CD14-positive monocyte (primary cell): ENCODE measurements at regions not wholly inside any gene's neighbourhood (a gene's known extent, or its start where the extent isn't known, plus 50 kb on each side); places are given as distances from the start of the nearest gene placed in this dataset.

Experiments
- DNase-seq, 3 donors: peaks; one replicate each; pipeline ENCODE4 v3.0.0-alpha.2; 2011 to 2022
- H2AFZ ChIP-seq: 2 replicates; pipeline ENCODE4 v1.6.0; 2012; ENCODE audit warnings: mild to moderate bottlenecking, low read depth, low read length, inconsistent platforms; ENCODE audit not compliant: insufficient read depth, poor library complexity, severe bottlenecking
- H3K27ac ChIP-seq, 2 donors: 1 replicate in 1 of 2; 2 replicates in 1 of 2; pipeline ENCODE4 v1.5.1; 2012 to 2013; ENCODE audit warnings: low read length in 2 of 2, control low read depth in 1 of 2, inconsistent platforms in 1 of 2, low read depth in 1 of 2, mild to moderate bottlenecking in 1 of 2
- H3K27me3 ChIP-seq, 2 donors: one replicate each; pipeline versions ENCODE4 v1.6.0 to v1.6.1; 2011 to 2013; ENCODE audit warnings: low read length in 2 of 2; ENCODE audit not compliant: control insufficient read depth in 2 of 2, insufficient read depth in 2 of 2
- H3K36me3 ChIP-seq, 2 donors: replicated peaks in 1 of 2; 1 replicate in 1 of 2; 2 replicates in 1 of 2; pipeline versions ENCODE4 v1.5.1 to v1.6.1; 2012 to 2013; ENCODE audit warnings: low read length in 2 of 2, control low read depth in 1 of 2, inconsistent platforms in 1 of 2, mild to moderate bottlenecking in 1 of 2; ENCODE audit not compliant: insufficient read depth in 2 of 2, control insufficient read depth in 1 of 2
- H3K4me1 ChIP-seq, 2 donors: 1 replicate in 1 of 2; 2 replicates in 1 of 2; pipeline versions ENCODE4 v1.5.1 to v1.6.1; 2012 to 2013; ENCODE audit warnings: low read length in 2 of 2, control low read depth in 1 of 2, inconsistent platforms in 1 of 2, mild to moderate bottlenecking in 1 of 2, moderate library complexity in 1 of 2; ENCODE audit not compliant: insufficient read depth in 2 of 2, control insufficient read depth in 1 of 2
- H3K4me2 ChIP-seq: replicated peaks from 2 replicates; pipeline ENCODE3; 2012; ENCODE audit warnings: low read length, moderate library complexity, mild to moderate bottlenecking; ENCODE audit not compliant: poor library complexity, severe bottlenecking; ENCODE audit errors: extremely low read depth
- H3K4me3 ChIP-seq, 3 experiments: fragments of 200-600 bp in 1 of 3; sonication (generic) in 1 of 3; replicated peaks in 1 of 3; 1 replicate in 2 of 3; 2 replicates in 1 of 3; pipeline ENCODE4 v1.5.1; 2011 to 2013; ENCODE audit warnings: low read length in 3 of 3, mild to moderate bottlenecking in 3 of 3, control low read depth in 2 of 3, low read depth in 2 of 3, inconsistent platforms in 1 of 3, moderate library complexity in 1 of 3
- H3K79me2 ChIP-seq: 2 replicates; pipeline ENCODE4 v1.6.0; 2012; ENCODE audit warnings: mild to moderate bottlenecking, control low read depth, inconsistent platforms, low read length, moderate library complexity; ENCODE audit not compliant: insufficient read depth
- H3K9ac ChIP-seq: 2 replicates; pipeline ENCODE4 v1.6.0; 2017; ENCODE audit warnings: low read length, mild to moderate bottlenecking; ENCODE audit not compliant: insufficient read depth, poor library complexity, severe bottlenecking
- H3K9me3 ChIP-seq, 2 donors: replicated peaks in 1 of 2; 1 replicate in 1 of 2; 2 replicates in 1 of 2; pipeline versions ENCODE4 v1.5.1 to v1.6.1; 2012 to 2013; ENCODE audit warnings: low read length in 2 of 2, control low read depth in 1 of 2; ENCODE audit not compliant: control insufficient read depth in 1 of 2, insufficient read depth in 1 of 2
- H4K20me1 ChIP-seq: 2 replicates; pipeline ENCODE4 v1.6.0; 2012; ENCODE audit warnings: mild to moderate bottlenecking, low read length, control low read depth, moderate library complexity; ENCODE audit not compliant: insufficient read depth
- H3K27ac Mint-ChIP-seq, 7 donors: one replicate each; pipeline ENCODE4 v1.8.0; 2020; ENCODE audit warnings: mild to moderate bottlenecking in 7 of 7, mixed read lengths in 7 of 7, moderate library complexity in 6 of 7, inconsistent platforms in 2 of 7
- H3K27me3 Mint-ChIP-seq, 3 donors: one replicate each; pipeline ENCODE4 v1.8.0; 2021 to 2022; ENCODE audit warnings: low read depth in 3 of 3, mild to moderate bottlenecking in 3 of 3, mixed read lengths in 3 of 3, moderate library complexity in 3 of 3, inconsistent platforms in 1 of 3
- H3K36me3 Mint-ChIP-seq, 2 donors: one replicate each; pipeline ENCODE4 v1.8.0; 2020; ENCODE audit warnings: mixed read lengths in 2 of 2, inconsistent platforms in 1 of 2, mild to moderate bottlenecking in 1 of 2
- H3K4me1 Mint-ChIP-seq: one replicate; pipeline ENCODE4 v1.8.0; 2020; ENCODE audit warnings: mild to moderate bottlenecking, mixed read lengths
- H3K4me3 Mint-ChIP-seq, 2 donors: one replicate each; pipeline ENCODE4 v1.8.0; 2020; ENCODE audit warnings: mild to moderate bottlenecking in 2 of 2, mixed read lengths in 2 of 2, moderate library complexity in 1 of 2
- H3K9me3 Mint-ChIP-seq, 7 donors: one replicate each; pipeline ENCODE4 v1.8.0; 2020 to 2022; ENCODE audit warnings: mixed read lengths in 7 of 7, mild to moderate bottlenecking in 6 of 7, moderate library complexity in 6 of 7, inconsistent platforms in 2 of 7
- CTCF ChIP-seq: fragments of 200-600 bp; IDR thresholded peaks from one replicate; pipeline ENCODE4 v1.8.0; 2022; ENCODE audit warnings: antibody characterized with exemption, mild to moderate bottlenecking
- WGBS: methylation state at CpG from one replicate; pipeline ENCODE4 v1.1.5; 2013; ENCODE audit warnings: missing lambda C conversion rate; ENCODE audit not compliant: insufficient coverage; 5-methylcytosine and 5-hydroxymethylcytosine counted together
- intact Hi-C, 2 donors: fragments of 100-400 bp; cut with micrococcal nuclease; formaldehyde crosslinking; loops; one replicate each; pipeline versions ENCODE4 v1.15.0 to v1.15.1; 2023

GRCh38 chr12:85352016-85352415, 72.0 kb downstream of the ALX1 start:
- no peak overlapping the region for H3K4me3 Mint-ChIP-seq
- peaks cover 0 to 2% (median 0%) of the 10 kb centered on the region in 3 donors for H3K27me3 Mint-ChIP-seq
- Histone ChIP-seq H3K27me3 (no peaks in the 10 kb centered on the region), H2AFZ (no peak overlapping the region), H3K4me2 (no peak overlapping the region), H3K4me1 (no peaks in the 10 kb centered on the region), H3K79me2 (no peaks in the 10 kb centered on the region), H3K27ac (no peak overlapping the region), H3K9me3 (no peaks in the 10 kb centered on the region), H3K9ac (no peak overlapping the region), H3K4me3 (no peak overlapping the region), H4K20me1 (no peaks in the 10 kb centered on the region), H3K36me3 (no peaks in the 10 kb centered on the region)
- no peak overlapping the region for H3K27ac Mint-ChIP-seq
- H3K9me3 Mint-ChIP-seq: no peaks in the 10 kb centered on the region
- intact Hi-C loops: no loop called here
- no peaks in the 10 kb centered on the region for H3K36me3 Mint-ChIP-seq
- no peak for DNase-seq
- no peak for TF ChIP-seq CTCF
- H3K4me1 Mint-ChIP-seq: no peaks in the 10 kb centered on the region

GRCh38 chr12:85356596-85357385, 76.8 kb downstream of the ALX1 start:
- Histone ChIP-seq H2AFZ (no peak overlapping the region), H3K4me2 (no peak overlapping the region), H3K27me3 (no peaks in the 10 kb centered on the region), H3K79me2 (no peaks in the 10 kb centered on the region), H3K27ac (no peak overlapping the region), H3K9me3 (no peaks in the 10 kb centered on the region), H3K4me3 (no peak overlapping the region), H3K9ac (no peak overlapping the region), H4K20me1 (no peaks in the 10 kb centered on the region), H3K36me3 (no peaks in the 10 kb centered on the region), H3K4me1 (no peaks in the 10 kb centered on the region)
- no peak overlapping the region for H3K27ac Mint-ChIP-seq
- H3K36me3 Mint-ChIP-seq: no peaks in the 10 kb centered on the region
- H3K27me3 Mint-ChIP-seq: peaks cover 0 to 3% (median 2%) of the 10 kb centered on the region in 3 donors
- TF ChIP-seq CTCF: no peak
- intact Hi-C loops: no loop called here
- DNase-seq: no peak
- H3K4me3 Mint-ChIP-seq: no peak overlapping the region
- peaks cover 0 to 2% (median 0%) of the 10 kb centered on the region in 7 donors for H3K9me3 Mint-ChIP-seq
- H3K4me1 Mint-ChIP-seq: no peaks in the 10 kb centered on the region
- no CpG with 5 or more reads among the region's 3 CpGs for WGBS
